C4-2B (cell line): ENCODE measurements at regions not wholly inside any gene's neighbourhood (a gene's known extent, or its start where the extent isn't known, plus 50 kb on each side); places are given as distances from the start of the nearest gene placed in this dataset.
"Not testable (repeated sequence)": the region's sequence is repeated elsewhere in the genome, so short reads cannot be mapped to it uniquely, and the experiment has no call there.

Experiments
- H3K27ac ChIP-seq: fragments of 450-650 bp; 2 replicates; pipeline ENCODE4 v1.5.1; 2017
- CTCF ChIP-seq: fragments of 450-650 bp; conservative IDR thresholded peaks from 2 replicates; pipeline ENCODE4 v1.5.1; 2017; ENCODE audit warnings: mild to moderate bottlenecking
- ZFX ChIP-seq: fragments of 450-650 bp; IDR thresholded peaks from 2 replicates; pipeline ENCODE4 v1.6.1; 2017

DNA sequence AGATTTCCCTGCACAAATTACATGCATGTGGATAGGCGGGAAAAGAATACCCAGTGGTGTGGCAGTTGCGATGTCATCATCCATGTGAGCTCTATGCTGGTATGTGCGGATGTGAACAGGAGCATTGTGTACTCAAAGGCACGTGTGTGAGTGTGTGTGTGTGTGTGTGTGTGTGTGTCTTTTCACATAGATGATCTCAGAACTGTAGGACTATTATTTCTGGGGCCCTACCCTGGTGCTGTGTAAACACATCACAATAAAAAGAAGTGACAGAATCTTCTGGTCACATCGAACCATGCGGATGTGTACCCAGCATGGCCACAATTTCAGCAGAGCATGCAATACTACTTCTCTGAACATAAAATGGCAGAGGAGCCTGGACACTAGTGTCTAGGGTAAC is 624.8 kb downstream of the MID1IP1 start:
- no peak overlapping the region for H3K27ac ChIP-seq
- no peak for TF ChIP-seq CTCF
- no peak for TF ChIP-seq ZFX

DNA sequence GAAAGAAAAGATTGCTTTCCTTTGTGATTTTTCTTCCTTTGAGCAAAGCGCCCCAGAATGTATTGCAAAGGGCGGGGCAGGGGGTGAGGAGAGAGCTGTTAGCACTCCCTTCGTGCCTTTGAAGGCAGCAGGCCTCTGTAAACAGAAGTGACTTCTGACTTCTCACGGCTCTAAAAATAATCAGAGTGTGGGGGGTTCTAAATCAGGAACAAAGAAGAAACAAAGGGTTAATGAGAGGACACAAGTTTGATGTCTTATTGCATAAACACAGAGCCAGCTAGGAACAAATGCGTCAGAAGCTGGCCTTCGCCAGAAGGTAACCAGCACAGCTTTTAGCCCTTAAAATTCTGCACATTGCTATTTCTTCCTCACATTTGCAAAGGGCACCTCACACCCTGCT is 626.2 kb downstream of the MID1IP1 start:
- no peak for TF ChIP-seq CTCF
- TF ChIP-seq ZFX: no peak
- no peak overlapping the region for H3K27ac ChIP-seq

- no peak for TF ChIP-seq ZFX
- no peak for TF ChIP-seq CTCF
- no peak overlapping the region for H3K27ac ChIP-seq
Measured at GRCh38 chrX:39427906-39428305, 626.6 kb downstream of the MID1IP1 start.

DNA sequence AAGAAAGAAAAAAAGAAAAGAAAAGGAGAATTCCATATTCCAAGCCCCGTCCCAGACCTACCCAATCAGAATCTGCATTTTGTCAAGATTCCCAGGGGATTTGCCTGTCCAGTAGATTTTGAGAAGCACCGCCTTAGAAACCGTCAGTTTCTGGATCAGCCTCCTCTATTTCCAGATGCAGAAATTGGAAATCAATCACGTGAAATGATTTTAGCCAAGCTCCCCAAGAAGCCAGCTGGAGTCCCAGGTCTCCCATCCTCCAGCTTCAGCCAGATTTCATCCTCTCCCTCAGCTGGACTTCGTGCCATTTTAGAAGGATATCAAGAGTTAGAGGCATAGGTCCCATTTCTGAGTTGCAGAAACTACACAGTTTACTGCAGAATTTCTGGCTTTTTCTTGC is 629.3 kb downstream of the MID1IP1 start:
- no peak for TF ChIP-seq ZFX
- TF ChIP-seq CTCF: no peak
- no peak overlapping the region for H3K27ac ChIP-seq

GRCh38 chrX:39431893-39432292 is 630.6 kb downstream of the MID1IP1 start:
- no peak for TF ChIP-seq ZFX
- TF ChIP-seq CTCF: no peak
- no peak overlapping the region for H3K27ac ChIP-seq

- H3K27ac ChIP-seq: not testable (repeated sequence)
Measured at GRCh38 chrX:39434671-39435070, 633.4 kb downstream of the MID1IP1 start.

DNA sequence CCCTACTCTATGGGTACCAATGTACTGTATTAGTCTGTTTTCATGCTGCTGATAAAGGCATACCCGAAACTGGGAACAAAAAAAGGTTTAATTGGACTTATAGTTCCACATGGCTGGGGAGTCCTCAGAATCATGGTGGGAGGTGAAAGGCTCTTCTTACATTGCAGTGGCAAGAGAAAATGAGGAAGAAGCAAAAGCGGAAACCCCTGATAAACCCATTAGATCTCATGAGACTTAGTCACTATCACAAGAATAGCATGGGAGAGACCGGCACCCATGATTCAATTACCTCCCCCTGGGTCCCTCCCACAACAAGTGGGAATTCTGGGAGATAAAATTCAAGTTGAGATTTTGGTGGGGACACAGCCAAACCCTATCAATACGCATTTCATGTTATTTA is 635.3 kb downstream of the MID1IP1 start:
- not testable (repeated sequence) for H3K27ac ChIP-seq

DNA sequence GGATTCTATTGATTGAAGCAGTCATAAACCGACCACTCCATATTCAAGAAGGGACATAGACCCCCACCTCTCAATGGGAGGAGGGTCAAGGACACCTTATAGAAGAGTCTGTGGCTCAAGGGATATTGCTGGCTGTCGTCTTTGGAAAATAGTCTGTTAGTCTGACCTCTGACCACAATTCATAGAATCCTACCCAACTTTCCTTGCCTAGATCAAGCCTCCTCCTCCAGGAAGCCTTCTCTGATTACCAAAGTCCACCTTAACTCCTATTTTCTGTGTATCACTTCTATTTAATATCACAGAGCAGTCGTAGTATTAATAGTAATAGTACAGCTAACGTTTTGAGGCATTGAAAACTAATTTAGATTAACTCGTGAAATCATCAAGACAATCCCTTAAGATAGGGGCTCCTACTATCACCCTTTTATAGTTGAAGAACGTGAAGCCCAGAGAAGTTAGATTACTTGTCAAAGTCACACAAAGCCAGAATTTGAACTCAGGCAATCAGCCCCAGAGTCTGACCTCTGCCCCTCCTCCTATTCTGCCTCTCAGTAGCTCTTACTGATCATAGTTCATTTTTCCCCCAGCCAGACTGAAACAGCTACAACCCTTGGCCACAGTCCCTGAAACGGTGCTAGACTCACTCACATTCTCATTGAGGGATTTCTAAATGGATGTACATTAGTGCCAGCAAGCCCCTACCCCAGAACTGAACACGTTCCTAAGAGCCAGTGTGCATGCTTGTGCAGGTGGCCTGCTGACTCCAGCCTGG is 636.6 kb downstream of the MID1IP1 start:
- H3K27ac ChIP-seq: no peak overlapping the region
- TF ChIP-seq ZFX (no peak), CTCF (no peak)
